Muscle of back (tissue), 3 donors: ENCODE measurements at regions not wholly inside any gene's neighbourhood (a gene's known extent, or its start where the extent isn't known, plus 50 kb on each side); places are given as distances from the start of the nearest gene placed in this dataset.
A peak's percentile ranks its signal among the peaks of the same experiment; 100 is the strongest.

Experiments used
- DNase-seq, 3 donors: peaks; one replicate each; pipeline versions ENCODE4 v3.0.0 to v3.0.0-alpha.2; 2013

- peak; percentile 86 to 91 (median 87) for DNase-seq
Observed at GRCh38 chr3:107064405-107065060, 312.7 kb upstream of the CCDC54 start.

DNA sequence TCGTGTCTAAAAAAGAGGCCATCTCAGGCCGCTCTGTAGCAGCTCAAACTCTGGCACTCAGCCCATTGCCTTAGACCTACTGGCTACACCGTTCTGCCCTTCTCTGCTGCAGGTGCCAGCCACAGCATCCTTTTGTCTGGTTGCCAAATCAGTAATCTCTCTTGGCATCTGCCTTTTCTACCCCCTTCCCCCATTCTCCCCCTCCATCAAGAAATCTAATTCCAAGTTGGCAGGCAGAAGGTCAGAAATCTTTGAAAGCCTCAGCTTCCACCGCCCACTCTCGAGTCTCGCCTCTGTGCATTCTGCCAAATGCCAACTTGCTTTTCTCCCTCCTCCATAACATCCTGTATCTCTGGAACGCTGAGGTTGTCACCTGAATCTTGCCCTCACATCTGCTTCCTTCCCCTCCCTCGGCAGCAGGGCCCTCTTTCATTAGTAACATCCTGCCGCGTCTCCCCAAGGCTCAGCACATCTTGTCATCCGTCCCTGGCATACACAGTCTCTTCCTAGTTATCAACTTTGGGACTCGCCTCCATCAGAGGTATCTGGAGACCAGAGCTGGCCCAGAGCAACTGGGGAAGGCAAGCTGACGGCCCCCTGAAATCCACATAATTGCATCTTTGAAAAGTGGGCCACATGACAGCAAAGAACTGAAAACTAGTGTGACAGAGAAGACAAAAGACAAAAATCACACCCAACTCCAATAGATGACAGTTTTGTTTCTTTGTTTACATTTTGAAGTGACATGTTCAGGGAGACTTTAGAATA lies 312.0 kb upstream of the CCDC54 start:
- peak in 1 of 3 donors; percentile 55 for DNase-seq

- no peak for DNase-seq
Observed at GRCh38 chr3:107067421-107067820, 309.8 kb upstream of the CCDC54 start.

DNA sequence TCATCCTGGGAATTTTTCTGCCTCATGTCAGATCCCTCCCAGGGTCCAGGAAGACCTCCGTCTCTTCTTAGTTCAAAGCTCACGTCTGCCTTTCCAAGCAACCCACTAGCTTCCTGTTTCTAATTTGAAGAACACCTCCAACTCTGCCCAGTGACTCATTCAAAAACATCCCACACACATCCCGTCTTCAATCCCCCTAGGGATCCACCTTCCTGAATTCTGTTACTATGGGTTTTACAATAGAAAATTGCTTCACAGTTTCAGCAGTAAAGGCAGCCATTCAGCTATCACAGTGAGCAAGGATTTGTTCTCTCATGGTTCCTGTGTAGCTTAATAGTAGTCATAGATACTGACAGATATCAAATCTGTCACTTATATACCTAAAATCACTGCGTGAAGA lies 308.3 kb upstream of the CCDC54 start:
- DNase-seq, result peak; percentile 21 to 85 (median 43)

- no peak for DNase-seq
Observed at GRCh38 chr3:107076946-107077345, 300.3 kb upstream of the CCDC54 start.

DNA sequence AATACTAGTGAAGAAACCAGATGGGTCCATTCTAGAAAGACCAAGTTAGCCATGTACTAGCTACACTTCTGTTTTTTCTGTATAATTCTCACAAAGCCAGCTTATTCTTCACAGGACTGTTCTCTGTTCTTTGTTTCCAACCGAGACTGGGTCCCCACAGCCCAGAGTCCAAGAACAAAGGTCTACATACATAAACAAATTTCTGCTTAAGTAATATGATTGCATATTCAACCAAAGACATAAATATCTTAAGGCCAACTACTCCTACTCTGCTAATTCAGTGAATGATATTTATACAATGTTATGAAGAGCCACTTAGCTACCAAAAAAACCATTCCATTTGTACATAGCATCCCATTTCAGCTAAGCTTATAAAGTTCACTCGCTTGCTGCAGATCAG lies 299.8 kb upstream of the CCDC54 start:
- no peak for DNase-seq

- DNase-seq, result no peak
Observed at GRCh38 chr3:107082527-107082926, 294.7 kb upstream of the CCDC54 start.

DNA sequence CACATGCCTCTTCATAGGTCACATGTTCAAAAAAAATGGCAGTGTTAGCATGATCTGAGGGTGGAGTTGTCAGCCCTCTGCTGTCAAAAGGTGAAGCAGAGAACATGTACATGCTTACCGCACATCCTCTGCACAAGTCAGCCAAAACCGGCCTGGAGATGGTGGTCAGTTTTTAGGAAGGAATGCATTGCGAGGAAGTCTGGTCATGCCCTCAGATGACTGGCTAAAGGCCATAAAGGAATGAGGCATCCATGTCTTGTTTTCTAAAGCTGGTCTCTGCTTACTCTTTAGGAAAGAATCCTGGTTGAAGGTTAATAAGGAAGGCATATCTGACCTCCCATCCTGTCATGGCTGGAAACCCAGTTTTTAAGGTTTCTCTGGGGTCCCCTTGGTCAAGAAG lies 292.0 kb upstream of the CCDC54 start:
- DNase-seq, result no peak

DNA sequence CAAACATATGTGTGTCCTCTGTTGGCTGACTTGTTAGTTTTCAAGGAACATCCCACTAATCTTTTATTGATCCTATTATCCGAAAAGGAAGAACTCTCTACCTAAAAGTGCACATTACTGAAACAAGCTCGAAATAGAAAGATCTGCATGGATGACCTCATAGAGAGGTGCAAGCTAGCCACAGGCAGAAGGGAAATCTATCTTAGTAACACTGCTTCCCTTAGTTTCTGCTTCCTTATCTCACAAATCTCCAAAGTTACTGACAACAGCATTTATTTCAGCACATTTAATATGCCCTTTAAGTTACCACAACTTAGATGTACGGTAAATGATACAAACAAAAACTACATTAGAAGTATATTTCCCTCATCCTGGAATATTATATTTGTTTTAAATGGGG lies 285.1 kb upstream of the CCDC54 start:
- no peak for DNase-seq

- no peak for DNase-seq
Observed at GRCh38 chr3:107098864-107099263, 278.4 kb upstream of the CCDC54 start.

DNA sequence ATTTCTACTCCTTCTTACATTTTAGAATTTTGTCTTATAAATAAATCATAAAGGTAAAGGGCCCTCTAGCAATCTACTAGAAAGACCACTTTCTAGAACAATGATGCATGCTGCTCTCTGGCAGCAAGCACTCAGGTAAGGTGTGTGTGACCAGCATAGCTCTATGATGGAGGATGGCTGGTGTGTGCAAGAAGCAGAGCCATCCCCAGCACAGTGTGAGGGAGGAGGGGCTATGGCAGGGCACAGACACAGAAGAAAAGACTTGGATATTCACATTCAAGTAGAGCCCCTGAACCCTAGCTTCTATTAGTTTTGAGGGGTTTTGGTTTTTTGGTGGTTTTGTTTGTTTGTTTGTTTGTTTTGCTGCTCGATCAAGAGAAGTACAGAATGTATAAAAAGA lies 277.1 kb upstream of the CCDC54 start:
- no peak for DNase-seq

GRCh38 chr3:107100573-107100972 lies 276.7 kb upstream of the CCDC54 start:
- no peak for DNase-seq

DNA sequence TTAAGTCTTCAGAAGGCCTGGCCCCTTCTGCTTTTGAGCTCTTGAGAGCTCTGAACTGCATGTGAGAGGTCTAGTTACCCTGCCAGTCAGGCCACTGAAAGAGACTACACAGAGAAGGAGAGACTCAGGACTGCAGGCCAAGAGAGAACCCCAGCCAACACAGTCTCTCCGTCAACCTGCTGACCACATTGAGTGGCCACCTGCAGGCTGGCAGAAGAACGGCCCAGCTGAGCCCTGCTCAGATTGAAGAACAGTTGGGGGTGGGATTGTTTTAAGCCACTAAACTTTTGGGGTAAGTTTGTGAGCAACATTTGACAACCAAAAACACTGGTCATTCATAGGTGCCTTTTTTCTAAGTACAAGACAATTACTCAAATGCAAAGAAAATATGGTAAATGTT lies 273.5 kb upstream of the CCDC54 start:
- no peak for DNase-seq

GRCh38 chr3:107106316-107106715 lies 270.9 kb upstream of the CCDC54 start:
- no peak for DNase-seq

DNA sequence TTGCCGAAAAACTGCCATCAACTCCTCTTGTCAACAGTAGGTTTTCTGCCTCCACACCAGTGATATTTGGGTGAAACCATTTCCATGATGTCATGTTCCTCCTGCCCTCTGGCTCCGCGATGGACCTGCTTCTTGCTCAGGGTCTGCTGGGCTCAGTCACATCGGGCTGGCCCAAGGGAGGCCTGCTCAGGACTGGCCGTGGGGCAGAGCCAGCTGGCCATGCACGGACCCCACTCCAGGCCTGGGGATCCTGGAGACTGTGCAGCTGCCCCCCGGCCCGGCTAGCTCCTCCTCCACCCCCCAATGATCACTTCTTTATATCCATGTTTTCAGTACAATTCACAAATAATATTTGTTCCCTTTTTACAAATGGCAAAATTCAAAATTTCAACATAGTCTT lies 270.3 kb upstream of the CCDC54 start:
- no peak for DNase-seq

DNA sequence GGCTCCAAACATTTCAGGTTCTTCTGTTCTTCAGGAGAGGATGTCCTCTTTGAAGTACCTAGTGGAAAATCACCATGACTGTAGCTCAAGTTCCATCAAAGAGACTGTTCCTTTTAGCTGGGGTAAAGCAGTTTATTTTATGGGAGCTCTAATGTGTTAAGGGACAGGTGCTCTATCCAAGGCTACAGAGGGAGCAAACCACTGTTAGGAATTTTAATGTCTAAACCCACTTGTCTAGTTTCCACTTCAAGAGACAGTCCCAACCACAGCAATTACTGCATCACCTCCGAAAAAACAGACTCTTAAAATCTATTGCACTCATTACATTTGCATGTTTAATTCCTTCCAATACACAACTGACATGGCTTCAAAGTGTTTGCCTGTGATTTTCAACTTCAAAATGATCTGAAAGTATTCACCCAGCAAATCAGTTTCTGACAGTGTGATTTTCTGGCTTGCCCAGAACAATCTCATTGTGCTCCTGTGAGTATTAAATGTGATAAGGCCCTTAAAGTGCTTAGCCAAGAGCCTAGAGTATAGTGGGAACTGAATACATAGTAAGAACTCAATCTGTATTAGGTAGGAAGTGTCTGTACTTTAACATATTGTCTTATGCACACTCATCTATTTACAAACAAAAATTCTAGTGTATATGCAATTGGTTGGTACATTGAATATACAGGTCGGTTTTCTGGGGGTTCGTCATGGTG lies 266.5 kb upstream of the CCDC54 start:
- no peak for DNase-seq

DNA sequence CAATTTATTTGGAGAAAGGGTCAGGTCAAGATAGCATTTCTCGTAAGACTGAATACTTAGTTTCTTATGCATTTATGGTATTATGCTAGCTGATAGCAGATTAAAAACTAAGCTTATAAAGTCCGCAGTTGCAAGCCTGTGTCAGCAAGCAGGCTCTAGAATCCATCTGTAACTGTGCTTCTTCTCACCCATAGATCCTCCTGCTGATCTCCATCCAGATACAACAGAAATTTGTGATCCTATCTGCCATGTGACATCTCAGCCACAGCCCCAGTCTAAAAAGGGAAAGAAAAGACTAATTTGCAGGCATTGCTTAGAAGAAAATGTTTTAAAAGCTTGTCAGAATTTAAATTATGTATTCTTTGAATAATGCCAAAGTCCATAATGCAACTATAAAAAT lies 265.4 kb upstream of the CCDC54 start:
- DNase-seq, result no peak

DNA sequence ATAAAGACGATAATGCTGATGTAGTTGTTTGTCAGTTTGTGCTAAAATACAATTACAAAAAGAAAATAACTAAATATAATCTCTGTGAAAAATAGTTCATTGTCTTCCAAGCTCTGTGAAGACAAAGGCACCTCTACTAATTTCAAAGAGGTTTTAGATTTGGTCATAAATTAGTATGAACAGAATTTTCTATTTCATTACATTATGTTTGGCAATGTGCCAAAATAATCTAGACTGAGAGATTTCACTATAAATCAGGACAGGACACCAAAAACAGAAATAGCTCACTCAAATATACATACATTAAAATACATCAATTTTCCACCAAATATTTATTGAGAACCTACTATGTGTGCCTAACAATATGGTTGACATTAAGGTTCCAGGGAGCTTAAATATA lies 264.9 kb upstream of the CCDC54 start:
- DNase-seq, result no peak

DNA sequence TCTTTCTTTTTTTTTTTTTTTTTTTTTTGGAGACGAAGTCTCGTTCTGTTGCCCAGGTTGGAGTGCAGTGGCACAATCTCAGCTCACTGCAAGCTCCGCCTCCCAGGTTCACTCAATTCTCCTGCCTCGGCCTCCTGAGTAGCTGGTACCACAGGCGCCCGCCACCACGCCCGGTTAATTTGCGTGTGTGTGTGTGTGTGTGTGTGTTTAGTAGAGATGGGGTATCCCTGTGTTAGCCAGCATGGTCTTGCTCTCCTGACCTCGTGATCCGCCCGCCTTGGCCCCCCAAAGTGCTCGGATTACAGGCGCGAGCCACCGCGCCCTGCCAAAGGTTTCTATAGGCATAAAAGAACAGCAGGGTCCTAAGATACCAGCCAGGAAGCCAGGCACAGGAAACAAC lies 261.0 kb upstream of the CCDC54 start:
- no peak for DNase-seq

DNA sequence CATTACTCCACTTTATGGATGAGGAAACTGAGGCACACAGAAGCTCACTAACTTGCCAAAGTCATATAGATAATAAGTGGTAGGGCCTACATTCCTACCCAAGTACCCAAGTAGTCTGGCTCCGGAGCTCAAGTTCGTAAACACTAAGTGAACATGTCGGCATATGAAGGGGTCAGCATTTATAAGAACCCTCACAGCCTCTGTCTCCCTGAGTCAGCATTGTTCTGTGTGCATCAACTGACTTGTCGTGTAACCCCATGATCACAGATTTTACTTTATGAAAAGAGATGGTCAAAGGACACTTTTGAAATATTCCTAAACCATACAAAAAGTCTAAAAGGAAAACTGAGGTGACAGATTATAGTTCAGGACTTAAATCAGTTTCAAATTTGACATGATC lies 260.1 kb upstream of the CCDC54 start:
- DNase-seq, result no peak

DNA sequence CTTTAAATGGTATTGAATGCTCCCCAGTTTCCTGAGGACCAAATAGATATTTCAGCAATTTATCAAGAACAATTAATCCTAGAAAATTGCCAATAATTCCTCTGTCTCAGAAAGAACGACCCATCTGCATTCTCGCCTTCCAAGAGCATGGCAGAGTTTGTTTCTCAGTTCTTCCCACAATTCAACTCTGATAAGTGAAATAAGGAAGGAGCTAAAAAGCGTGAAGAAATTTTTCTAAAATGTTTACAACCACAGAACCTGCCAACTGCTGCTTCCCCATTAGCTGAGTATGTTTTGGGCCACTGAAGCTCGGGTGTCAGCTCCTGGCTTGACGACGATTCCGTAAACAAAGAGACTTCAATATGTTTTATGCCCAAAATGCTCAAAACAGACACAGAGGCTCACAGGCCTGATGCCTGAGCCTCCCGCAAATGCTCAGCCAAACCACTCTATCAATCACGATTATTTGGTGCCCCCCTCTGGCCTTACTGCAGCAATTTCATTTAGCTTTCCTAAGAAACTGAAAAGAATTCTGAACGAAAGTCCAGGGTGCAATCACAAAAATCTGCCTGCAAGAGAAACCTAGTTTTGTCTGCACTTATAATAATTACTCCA lies 259.2 kb upstream of the CCDC54 start:
- peak; percentile 73 to 87 (median 74) for DNase-seq

DNA sequence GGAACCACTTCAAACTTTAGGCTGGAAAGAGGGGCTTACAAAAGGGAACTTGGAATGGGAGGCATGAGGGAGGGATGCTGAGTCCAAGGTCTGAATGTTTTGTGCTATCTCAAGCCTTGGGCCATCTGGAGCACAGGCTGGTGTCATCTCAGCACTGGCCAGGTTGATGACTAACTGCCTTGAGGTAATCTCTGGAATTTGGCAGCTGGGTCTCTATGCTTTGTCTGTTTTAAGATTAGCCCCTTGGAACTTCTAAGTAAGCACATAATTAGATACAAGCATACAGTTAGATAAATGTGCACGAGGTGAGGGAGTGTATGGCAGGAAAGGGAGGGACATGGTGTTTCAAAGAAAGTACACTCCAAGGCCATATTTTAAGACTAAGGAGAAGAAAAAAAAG lies 252.4 kb upstream of the CCDC54 start:
- peak; percentile 14 to 48 (median 29) for DNase-seq

GRCh38 chr3:107128946-107129345 lies 248.3 kb upstream of the CCDC54 start:
- peak in 1 of 3 donors; percentile 31 for DNase-seq
